Left ventricle myocardium inferior (tissue), 1 donor: ENCODE measurements at regions not wholly inside any gene's neighbourhood (a gene's known extent, or its start where the extent isn't known, plus 50 kb on each side); places are given as distances from the start of the nearest gene placed in this dataset.
"Not testable (repeated sequence)": the region's sequence is repeated elsewhere in the genome, so short reads cannot be mapped to it uniquely, and the experiment has no call there.

ENCODE experiments used
- DNase-seq: peaks from one replicate; pipeline ENCODE4 v3.0.0-alpha.2; 2020
- H3K27ac ChIP-seq: fragments of 200-600 bp; replicated peaks from 2 replicates; pipeline ENCODE4 v1.8.0; 2021
- H3K27me3 ChIP-seq: fragments of 200-600 bp; 2 replicates; pipeline ENCODE4 v1.8.0; 2021; ENCODE audit warnings: low read depth
- H3K36me3 ChIP-seq: fragments of 200-600 bp; 2 replicates; pipeline ENCODE4 v1.8.0; 2021
- H3K4me1 ChIP-seq: fragments of 200-600 bp; 2 replicates; pipeline ENCODE4 v1.8.0; 2021
- H3K4me3 ChIP-seq: fragments of 200-600 bp; 2 replicates; pipeline ENCODE4 v1.8.0; 2021; ENCODE audit warnings: mild to moderate bottlenecking, moderate library complexity
- H3K9me3 ChIP-seq: fragments of 200-600 bp; replicated peaks from 2 replicates; pipeline ENCODE4 v1.8.0; 2021
- CTCF ChIP-seq: fragments of 200-600 bp; IDR thresholded peaks from 2 replicates; pipeline ENCODE4 v1.8.0; 2021; ENCODE audit warnings: antibody characterized with exemption, mild to moderate bottlenecking, borderline replicate concordance
- intact Hi-C: fragments of 100-400 bp; cut with micrococcal nuclease; formaldehyde crosslinking; loops from one replicate; pipeline ENCODE4 v1.11.0; 2022
- donor health status: DM: no; HTN: yes; CAD: no; lungs with severe emphysema.

DNA sequence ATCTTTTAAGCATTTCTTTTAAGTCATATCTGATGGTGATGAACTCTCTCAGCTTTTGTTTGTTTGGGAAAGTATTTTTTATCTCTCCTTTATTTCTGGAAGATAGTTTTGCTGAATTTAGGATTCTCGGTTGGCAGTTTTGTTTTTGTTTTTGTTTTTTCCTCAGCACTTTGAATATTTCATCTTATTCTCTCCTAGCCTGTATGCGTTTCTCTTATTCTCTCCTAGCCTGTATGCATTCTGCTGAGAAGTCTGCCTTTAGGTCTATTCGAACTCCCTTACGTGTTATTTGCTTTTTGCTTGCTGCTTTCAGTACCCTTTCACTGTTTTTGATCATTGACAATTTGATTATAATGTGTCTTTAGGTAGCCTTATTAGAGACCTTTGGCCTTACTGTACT is 787.8 kb upstream of the FAM174A start:
- H3K36me3 ChIP-seq = no peaks in the 10 kb centered on the region
- H3K4me1 ChIP-seq = no peaks in the 10 kb centered on the region
- no peak for DNase-seq
- intact Hi-C loops = no loop called here
- no peak overlapping the region for H3K27ac ChIP-seq
- no peaks in the 10 kb centered on the region for H3K27me3 ChIP-seq
- no peak overlapping the region for H3K4me3 ChIP-seq
- peaks cover 9% of the 10 kb centered on the region for H3K9me3 ChIP-seq
- no peak for TF ChIP-seq CTCF

- intact Hi-C loops, H3K4me1 ChIP-seq, H3K36me3 ChIP-seq, H3K9me3 ChIP-seq, DNase-seq, H3K27ac ChIP-seq, H3K4me3 ChIP-seq, H3K27me3 ChIP-seq: not testable (repeated sequence)
Observed at GRCh38 chr5:99733146-99733545, 802.0 kb upstream of the FAM174A start.

GRCh38 chr5:99730653-99731052 is 801.8 kb upstream of the CHD1 start:
- intact Hi-C loops, H3K36me3 ChIP-seq, H3K4me1 ChIP-seq, H3K27me3 ChIP-seq, DNase-seq, H3K9me3 ChIP-seq, H3K27ac ChIP-seq, H3K4me3 ChIP-seq: not testable (repeated sequence)

DNA sequence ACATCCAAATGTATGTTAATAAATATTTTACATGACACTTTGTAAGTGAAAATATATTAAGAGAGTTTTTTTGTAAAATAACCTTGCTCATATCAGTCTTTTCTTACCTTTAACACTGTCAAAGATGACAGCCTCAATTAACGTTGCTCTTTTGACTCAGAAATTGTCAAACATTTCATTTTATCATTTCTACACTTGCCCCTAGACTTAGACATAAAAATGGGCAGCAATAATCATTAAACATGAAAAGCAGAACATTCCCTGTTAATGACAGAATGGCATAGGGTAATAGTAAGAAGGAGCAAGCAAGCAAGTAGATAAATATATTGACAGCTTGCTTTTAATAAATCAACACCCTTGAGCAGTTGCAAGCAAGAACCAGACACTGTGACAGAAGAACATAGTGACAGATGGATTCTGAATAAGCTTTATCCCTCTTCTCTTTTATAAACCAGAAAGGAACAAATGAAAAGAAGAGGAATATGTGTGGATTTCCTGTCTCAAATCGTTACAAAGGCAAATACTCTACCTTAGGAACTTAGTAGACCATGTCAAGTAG is 796.0 kb upstream of the CHD1 start:
- Histone ChIP-seq H3K27me3 (no peaks in the 10 kb centered on the region), H3K4me3 (no peak overlapping the region), H3K27ac (no peak overlapping the region), H3K36me3 (no peaks in the 10 kb centered on the region), H3K9me3 (peaks cover 7% of the 10 kb centered on the region), H3K4me1 (no peaks in the 10 kb centered on the region)
- no peak for DNase-seq
- TF ChIP-seq CTCF = no peak
- intact Hi-C loops = no loop called here

DNA sequence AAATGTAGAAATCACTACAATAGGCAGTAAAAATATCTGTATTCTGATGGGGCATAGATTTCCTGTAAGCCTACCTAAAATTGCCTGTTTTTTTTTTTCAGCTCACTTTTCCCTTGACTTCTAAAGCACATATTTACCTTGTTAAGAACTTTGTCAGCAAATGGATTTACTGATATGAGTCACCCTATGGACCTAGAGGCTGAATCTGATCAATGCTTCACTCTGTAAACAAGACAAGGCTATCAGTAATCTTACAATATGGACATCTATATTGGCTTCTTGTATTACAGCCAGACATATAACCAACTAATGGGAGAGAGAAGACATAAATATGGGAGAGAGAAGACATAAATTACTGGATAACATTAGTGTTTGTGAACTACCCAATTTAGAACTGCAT is 792.7 kb upstream of the CHD1 start:
- no peak overlapping the region for H3K27ac ChIP-seq
- no peak for DNase-seq
- no peaks in the 10 kb centered on the region for H3K4me1 ChIP-seq
- no peak overlapping the region for H3K4me3 ChIP-seq
- no peaks in the 10 kb centered on the region for H3K27me3 ChIP-seq
- peaks cover 7% of the 10 kb centered on the region for H3K9me3 ChIP-seq
- no peaks in the 10 kb centered on the region for H3K36me3 ChIP-seq
- no peak for TF ChIP-seq CTCF
- intact Hi-C loops = no loop called here

- Histone ChIP-seq H3K36me3 (no peaks in the 10 kb centered on the region), H3K4me1 (no peaks in the 10 kb centered on the region), H3K27me3 (no peaks in the 10 kb centered on the region), H3K4me3 (no peak overlapping the region), H3K9me3 (no peaks in the 10 kb centered on the region), H3K27ac (no peak overlapping the region)
- no peak for TF ChIP-seq CTCF
- intact Hi-C loops = no loop called here
- DNase-seq = no peak
Observed at GRCh38 chr5:99715921-99716320, 787.1 kb upstream of the CHD1 start.

DNA sequence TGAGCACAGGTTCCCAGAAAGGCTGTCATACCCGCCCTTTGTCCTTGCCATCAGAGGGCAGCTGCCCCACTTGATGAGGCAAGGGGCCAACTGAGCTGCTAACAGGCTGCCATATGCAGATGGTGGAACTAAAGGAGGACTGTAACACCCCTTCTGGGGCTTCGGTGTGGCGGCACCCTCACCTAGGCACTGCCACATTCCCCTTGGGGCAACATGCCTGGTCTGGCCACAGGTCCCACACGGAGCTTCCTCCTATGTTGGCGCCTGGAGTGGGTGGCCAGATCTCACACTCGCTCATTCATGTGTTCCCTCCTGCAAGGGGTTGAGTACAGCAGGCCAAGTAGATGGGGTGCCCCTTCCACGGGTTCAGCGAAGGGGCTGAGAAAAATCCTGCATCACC is 777.4 kb upstream of the CHD1 start:
- Histone ChIP-seq H3K27ac (no peak overlapping the region), H3K9me3 (peaks cover 5% of the 10 kb centered on the region), H3K4me1 (no peaks in the 10 kb centered on the region), H3K27me3 (no peaks in the 10 kb centered on the region), H3K4me3 (no peak overlapping the region), H3K36me3 (no peaks in the 10 kb centered on the region)
- intact Hi-C loops = no loop called here
- no peak for TF ChIP-seq CTCF
- DNase-seq = no peak
